HG02759 (cell line): ENCODE measurements at regions not wholly inside any gene's neighbourhood (a gene's known extent, or its start where the extent isn't known, plus 50 kb on each side); places are given as distances from the start of the nearest gene placed in this dataset.

Source experiments
- ATAC-seq: cut with Tn5 transposase; IDR thresholded peaks from one replicate; pipeline ENCODE4 v1.9.1; 2021; ENCODE audit warnings: mild to moderate bottlenecking, moderate library complexity; ENCODE audit not compliant: unreplicated experiment

DNA sequence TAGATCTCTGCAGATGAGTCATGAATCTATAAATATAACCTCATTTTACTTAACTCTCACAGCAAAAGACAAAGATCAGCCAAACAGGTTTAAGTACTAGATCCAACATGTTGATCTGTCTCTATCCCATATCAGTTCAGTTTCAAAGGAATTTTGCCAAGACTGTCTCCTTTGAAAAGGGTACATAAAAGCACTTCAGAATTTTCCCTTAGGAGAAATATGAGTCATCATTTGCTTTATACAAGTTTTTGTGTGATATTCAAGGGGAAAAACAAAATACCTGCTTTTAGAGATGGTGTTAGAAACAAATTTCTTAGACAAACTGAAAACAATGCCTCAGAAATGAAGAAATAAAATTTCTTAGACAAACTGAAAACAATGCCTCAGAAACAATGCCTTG lies 73.5 kb upstream of the LRRC7 start:
- no peak for ATAC-seq

DNA sequence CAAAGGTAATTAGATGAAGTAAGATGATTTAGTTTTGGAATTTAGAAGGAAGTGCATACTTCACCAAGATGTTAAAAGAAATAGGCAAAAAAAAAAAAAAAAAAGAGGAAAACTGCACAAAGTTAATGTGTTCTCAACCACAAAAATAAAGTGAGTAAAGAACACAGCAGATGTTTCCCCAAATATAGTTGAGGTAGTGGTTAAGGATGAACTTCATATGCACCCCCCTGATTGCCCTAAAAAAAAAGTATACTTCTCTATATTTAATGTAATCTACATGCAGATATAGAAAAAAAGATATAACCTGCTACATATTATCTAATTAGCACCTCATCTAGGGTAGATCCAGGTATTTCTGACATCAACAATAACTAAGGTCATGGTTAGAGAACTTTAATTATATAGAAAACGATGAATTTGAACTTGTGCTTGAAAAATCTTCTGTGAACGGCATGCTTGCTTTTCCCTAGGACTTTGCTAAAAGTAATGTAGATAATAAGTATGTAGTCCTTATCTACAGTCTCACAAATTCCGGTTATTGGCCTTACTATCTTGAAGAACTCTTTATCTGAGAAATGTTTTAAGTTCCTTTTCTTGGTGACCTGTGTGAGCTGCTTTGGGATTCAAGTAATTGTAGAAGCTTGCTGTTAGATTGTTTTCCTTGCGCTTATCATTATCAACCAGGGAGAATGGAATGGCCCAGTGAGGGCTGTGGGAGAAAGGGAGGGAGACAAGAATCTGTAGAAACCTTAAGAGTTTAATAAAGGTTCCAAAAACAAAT lies 70.1 kb upstream of the LRRC7 start:
- ATAC-seq: no peak

DNA sequence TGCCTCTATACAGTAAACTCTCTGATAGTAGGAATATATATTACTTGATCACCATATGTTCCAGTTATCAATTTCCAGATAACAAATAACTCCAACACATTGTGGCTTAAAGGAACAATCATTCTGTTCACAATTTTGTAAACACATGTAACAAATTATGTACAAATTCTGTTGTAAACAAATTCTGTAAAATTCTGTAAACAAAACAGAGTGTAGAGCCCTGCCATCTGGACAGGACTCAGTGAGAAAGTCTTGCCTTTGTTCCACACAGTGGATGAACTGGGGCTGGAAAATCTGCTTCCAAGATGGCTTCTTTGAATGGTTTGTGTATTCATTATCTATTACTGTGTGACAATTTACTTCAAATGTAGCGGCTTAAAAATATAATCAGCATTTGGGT lies 69.0 kb upstream of the LRRC7 start:
- ATAC-seq: no peak

DNA sequence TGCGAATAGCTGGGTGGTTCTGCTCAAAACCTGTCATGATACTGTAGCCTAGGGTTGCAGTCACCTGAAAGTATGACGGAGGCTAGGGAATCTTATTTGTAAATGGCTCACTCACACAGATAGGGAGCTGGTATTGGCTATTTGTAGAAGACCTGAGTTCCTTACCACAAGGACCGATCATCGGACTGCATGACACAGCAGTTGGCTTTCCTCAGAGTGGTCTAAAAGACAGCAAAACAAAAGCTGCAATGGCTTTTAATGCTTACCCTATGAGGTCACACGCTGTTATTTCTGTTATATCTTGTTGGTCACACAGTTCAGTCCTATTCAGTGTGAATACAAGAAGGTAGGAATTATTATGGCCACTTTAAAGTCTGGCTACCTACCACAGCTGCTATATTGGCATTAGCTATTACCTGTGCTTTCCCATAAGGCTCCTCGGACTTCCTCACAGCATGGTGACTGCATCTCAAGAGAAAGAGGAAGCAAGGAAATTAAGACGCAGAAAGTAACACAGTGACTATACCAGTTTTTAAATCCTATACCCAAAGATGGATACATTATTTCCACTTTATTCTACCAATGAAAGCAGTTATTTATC lies 68.4 kb upstream of the LRRC7 start:
- ATAC-seq: no peak

DNA sequence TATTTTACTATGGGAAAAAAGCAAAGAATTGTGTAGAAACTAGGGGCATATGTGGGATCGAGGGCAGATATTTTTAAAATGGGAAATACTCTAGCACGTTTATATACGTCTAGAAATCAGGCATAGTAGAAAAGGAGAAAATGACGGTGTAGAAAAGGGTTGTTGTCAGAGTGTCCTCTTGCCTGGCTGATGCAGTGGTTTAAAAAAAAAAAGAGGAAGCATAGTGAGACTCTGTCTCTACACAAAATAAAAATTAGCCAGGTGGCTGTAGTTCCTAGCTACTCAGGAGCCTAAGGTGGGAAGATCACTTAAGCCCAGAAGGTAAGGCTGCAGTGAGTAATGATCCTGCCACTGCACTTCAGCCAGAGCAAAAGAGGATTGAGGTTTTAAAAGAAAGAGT lies 64.7 kb upstream of the LRRC7 start:
- no peak for ATAC-seq

DNA sequence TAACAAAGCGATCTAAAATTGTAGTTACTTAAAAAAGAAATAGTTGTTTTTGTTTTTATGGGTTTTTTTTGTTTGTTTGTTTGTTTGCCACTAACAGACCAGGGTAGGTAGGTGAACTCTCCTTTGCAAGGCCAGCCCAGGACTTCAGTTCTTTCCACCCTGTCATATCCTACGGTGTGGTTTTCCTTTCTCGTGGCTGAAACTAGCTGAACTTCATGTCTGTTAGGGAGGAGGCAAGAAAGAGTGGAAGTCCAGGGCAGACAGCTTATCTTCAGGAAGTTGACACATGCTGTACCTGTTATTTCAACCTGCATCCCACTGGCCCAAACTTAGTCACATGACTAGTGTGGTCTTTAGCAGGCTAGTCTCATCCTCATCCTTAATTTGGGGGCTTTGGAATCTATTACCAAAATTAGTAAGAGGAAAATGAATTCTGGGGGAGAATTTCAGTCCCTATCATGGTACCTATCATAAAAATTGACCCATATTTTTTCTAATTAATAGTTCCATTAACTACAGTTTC lies 62.9 kb upstream of the LRRC7 start:
- ATAC-seq: no peak

DNA sequence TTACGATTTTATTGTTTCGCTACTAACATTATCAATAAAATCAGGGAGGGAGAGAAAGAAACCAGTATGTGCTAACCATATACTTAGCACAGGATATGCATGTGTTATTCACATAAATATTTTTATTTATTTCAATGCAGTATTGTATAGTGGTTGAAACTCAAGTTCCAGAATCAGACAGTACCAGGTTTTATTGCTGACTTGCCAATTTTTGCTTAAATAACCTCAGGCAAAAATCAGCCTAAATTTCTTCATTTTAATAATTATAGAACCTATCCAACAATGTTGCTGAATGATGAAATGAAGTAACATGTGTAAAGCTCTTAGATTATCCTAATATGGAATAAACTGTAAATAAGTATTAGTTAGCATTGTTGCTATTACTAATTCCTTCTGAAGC lies 61.4 kb upstream of the LRRC7 start:
- no peak for ATAC-seq

DNA sequence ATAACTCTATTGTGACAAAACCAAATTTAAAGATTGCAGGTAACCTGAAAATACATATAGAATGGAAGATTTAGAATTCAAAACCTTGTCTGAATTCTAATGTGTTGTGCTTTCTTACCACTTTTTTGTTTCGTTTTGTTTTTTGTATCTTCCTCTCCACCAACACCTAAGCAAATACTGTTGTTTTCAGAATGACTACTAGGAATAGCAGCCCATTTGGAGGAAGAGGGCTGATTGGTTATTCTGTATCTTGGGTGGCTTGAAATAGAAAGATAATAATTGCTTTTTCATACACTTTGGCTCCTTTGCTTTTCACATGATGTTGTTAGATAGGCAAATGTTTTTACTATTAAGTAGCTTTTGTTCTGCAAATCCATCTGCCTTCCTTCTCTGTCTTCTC lies 61.0 kb upstream of the LRRC7 start:
- ATAC-seq: no peak

DNA sequence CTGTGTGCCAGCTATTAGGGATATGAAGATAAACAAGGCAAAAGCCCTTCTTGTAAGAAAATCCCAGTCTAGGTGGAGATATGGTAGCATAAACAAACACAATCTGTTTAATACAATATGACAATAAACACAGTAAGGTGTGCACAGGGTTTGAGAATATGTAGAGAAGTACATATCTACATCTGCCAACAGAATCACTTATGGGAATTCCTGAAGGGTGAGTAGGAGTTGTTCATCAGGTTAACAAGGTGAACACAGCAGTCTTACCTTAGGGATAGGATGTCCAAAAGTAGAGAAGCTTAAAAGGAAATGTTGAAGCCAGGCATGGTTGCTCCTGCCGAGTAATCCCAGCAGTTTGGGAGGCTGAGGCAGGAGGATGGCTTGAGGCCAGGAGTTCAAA lies 57.7 kb upstream of the LRRC7 start:
- no peak for ATAC-seq

DNA sequence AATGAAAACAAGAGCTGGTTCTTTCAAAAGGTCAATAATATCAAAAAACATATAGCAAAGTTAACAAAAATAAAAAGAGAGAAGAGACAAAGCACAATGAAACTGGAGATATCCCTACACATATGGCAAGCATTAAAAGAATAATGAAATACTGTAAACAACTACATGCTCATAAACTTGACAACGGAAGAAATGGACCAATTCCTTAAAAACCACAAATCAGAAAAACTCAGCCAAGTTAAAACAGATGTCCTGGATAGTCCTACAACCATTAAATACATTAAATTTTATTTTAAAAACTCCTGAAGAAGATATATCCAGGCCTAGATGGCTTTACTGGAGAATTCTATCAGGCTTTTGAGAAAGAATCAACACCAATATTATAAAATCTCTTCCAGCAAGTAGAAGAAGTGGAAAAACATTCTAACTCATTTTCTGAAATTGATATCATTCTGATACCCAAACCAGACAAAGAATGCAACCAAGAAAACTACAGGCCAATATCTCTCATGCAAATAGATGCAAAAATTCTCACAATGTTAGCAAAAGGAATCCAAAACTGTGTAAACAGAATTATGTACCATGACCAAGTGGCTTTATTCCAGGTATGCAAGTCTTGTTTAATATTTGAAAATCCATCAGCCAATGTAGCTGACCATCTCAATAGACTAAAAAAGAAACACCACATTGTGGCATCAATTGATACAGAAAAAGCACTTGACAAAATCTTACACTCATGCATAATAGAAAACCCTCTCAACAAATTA lies 56.1 kb upstream of the LRRC7 start:
- no peak for ATAC-seq

DNA sequence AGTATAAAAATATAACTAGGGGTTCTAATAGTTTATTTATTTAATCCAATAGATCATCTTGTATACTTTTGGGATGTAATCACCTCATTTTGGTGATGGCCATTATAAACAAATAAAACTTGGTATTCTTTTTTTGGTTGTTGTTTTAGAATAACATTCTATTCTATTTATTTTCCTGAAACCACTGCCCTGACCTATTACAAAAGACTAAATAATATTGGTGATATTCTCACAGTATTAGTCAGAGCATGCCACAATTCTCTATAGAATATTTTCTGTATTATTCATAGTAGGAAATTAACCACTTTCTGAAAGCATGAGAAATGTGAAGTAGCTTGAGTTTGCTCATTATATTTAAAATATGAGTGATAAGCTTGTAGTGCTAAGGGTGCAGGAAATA lies 54.1 kb upstream of the LRRC7 start:
- no peak for ATAC-seq
